Lower leg skin (tissue), 3 donors: ENCODE measurements at regions not wholly inside any gene's neighbourhood (a gene's known extent, or its start where the extent isn't known, plus 50 kb on each side); places are given as distances from the start of the nearest gene placed in this dataset.

Source experiments
- POLR2A ChIP-seq, 2 donors: fragments of 450-650 bp; IDR thresholded peaks; one replicate each; pipeline ENCODE4 v1.6.1; 2016 to 2017; ENCODE audit warnings: antibody characterized with exemption in 2 of 2, mild to moderate bottlenecking in 1 of 2, moderate library complexity in 1 of 2
- TF ChIP-seq, protein P1 (sequence below), 3 donors: fragments of 450-650 bp; IDR thresholded peaks; one replicate each; pipeline ENCODE4 v1.5.1; 2016; ENCODE audit warnings: antibody characterized with exemption in 3 of 3, mild to moderate bottlenecking in 3 of 3, moderate library complexity in 2 of 3

DNA sequence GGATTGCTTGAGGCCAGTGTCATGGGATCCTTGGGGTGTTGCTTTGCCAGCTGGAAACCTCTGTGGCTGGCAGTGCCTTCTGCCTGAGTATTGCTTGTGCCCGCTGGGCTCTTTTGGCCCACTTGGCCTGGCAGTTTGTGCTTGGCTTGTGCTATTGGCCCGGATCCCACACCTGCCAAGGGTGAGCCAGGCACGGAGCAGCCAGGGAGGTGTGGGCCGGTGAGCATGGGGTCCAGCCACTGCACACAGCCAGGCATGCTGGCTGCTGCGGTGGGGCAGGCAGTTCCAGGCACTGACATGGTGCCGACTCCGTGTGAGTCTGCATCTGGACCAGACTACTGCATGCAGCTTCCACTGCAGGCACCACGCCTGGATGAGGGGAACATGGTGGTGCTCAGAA lies 62.5 kb upstream of the SYNCRIP start:
- TF ChIP-seq, protein P1, sequence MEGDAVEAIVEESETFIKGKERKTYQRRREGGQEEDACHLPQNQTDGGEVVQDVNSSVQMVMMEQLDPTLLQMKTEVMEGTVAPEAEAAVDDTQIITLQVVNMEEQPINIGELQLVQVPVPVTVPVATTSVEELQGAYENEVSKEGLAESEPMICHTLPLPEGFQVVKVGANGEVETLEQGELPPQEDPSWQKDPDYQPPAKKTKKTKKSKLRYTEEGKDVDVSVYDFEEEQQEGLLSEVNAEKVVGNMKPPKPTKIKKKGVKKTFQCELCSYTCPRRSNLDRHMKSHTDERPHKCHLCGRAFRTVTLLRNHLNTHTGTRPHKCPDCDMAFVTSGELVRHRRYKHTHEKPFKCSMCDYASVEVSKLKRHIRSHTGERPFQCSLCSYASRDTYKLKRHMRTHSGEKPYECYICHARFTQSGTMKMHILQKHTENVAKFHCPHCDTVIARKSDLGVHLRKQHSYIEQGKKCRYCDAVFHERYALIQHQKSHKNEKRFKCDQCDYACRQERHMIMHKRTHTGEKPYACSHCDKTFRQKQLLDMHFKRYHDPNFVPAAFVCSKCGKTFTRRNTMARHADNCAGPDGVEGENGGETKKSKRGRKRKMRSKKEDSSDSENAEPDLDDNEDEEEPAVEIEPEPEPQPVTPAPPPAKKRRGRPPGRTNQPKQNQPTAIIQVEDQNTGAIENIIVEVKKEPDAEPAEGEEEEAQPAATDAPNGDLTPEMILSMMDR (IDR thresholded peaks at IDR 0.05): no peak
- no peak for TF ChIP-seq POLR2A (IDR thresholded peaks at IDR 0.05)
